ENCODE measurements at regions not wholly inside any gene's neighbourhood (a gene's known extent, or its start where the extent isn't known, plus 50 kb on each side); places are given as distances from the start of the nearest gene placed in this dataset.

DNA sequence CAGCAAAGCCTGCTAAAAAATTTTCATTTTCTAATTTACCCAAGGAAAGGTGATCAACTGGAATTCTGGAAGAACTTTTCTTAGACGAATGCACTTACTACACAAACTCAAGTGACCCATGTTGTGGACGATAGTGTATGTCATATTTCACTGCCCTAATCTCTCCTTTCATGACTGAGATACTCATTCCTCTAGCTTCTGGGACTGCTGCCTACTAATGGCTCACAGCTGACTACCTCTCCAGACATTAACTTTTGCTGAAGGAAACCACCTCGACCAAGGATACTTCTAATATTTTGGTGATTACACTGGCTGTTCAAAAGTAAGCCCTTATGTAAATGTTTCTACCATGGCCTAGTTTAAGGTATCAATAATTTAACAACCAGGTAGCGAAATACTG, 959.9 kb upstream of the GHITM start:
- no peak for DNase-seq (ENCODE audit: low spot score in 2 of 2)
- TF ChIP-seq, protein P1, sequence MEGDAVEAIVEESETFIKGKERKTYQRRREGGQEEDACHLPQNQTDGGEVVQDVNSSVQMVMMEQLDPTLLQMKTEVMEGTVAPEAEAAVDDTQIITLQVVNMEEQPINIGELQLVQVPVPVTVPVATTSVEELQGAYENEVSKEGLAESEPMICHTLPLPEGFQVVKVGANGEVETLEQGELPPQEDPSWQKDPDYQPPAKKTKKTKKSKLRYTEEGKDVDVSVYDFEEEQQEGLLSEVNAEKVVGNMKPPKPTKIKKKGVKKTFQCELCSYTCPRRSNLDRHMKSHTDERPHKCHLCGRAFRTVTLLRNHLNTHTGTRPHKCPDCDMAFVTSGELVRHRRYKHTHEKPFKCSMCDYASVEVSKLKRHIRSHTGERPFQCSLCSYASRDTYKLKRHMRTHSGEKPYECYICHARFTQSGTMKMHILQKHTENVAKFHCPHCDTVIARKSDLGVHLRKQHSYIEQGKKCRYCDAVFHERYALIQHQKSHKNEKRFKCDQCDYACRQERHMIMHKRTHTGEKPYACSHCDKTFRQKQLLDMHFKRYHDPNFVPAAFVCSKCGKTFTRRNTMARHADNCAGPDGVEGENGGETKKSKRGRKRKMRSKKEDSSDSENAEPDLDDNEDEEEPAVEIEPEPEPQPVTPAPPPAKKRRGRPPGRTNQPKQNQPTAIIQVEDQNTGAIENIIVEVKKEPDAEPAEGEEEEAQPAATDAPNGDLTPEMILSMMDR (IDR thresholded peaks at IDR 0.05) = no peak
- Histone ChIP-seq H3K27me3 (no peaks in the 10 kb centered on the region), H3K4me3 (no peak overlapping the region), H3K4me1 (no peaks in the 10 kb centered on the region), H3K36me3 (no peaks in the 10 kb centered on the region), H3K27ac (no peak overlapping the region), H3K9me3 (no peaks in the 10 kb centered on the region)
- intact Hi-C loops (cut with DNase I) = no loop called here

DNA sequence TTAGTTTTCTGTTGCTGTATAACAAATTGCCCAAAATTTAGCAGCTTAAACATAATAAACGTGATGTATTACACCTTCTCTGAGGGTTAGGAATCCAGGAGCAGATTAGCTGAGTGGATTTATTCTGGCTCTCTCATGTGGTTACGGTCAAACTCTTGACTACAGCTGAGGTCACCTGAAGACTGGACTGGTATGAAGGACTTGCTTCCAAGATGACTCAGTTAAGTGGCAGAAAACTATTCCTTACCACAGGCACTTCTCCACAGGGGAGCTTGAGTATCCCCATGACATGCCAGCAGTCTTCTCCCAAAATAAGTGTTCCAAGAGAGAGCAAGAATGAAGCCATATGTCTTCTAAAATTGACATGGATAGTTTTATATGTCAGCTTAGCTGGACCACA, 957.2 kb upstream of the GHITM start:
- no peak overlapping the region for H3K4me3 ChIP-seq
- H3K36me3 ChIP-seq = no peaks in the 10 kb centered on the region
- DNase-seq (ENCODE audit: low spot score in 2 of 2) = no peak
- no peak overlapping the region for H3K27ac ChIP-seq
- intact Hi-C loops (cut with DNase I) = no loop called here
- no peaks in the 10 kb centered on the region for H3K9me3 ChIP-seq
- no peaks in the 10 kb centered on the region for H3K27me3 ChIP-seq
- no peaks in the 10 kb centered on the region for H3K4me1 ChIP-seq
- TF ChIP-seq, protein P1 (IDR thresholded peaks at IDR 0.05) = no peak

DNA sequence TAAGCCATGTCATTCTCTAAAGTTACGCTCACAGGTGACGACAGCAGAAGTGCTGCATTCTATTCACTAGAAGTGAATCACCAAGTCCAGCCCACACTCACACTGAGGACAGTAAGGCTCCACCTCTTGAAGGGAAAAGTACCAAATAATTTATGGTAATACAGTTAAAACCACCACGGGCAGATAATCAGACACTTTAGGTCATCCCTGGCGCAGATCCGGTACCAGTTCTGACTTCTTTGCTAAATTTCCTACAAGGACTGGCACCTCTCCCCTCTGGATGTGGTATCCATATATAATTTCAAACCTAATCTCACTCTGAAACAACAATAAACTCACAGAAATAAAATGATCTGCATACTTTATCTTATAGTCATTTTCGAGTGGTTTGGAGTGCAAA, 954.7 kb upstream of the GHITM start:
- H3K4me3 ChIP-seq = no peak overlapping the region
- no peak for DNase-seq (ENCODE audit: low spot score in 2 of 2)
- H3K4me1 ChIP-seq = no peaks in the 10 kb centered on the region
- H3K9me3 ChIP-seq = no peaks in the 10 kb centered on the region
- H3K36me3 ChIP-seq = no peaks in the 10 kb centered on the region
- TF ChIP-seq, protein P1 (IDR thresholded peaks at IDR 0.05) = no peak
- no peak overlapping the region for H3K27ac ChIP-seq
- intact Hi-C loops (cut with DNase I) = no loop called here
- H3K27me3 ChIP-seq = no peaks in the 10 kb centered on the region

DNA sequence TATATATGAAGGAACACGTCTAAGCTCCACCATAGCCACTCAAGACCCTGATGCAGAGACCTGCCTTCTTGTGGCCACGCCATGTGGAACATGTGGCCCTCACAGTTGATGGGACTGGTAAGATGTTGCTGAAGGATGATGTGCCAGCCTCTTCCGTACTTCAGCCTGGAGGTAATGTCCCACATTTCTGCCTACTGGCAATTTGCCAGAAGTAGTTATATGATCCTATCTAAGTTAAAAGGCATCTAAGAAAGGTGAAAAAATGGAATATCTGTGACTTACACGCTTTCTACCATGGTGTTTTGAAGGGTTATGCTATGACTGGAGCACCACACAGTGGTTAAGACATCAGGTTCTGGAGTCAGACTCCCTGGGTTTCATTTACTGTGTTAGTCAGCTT, 948.7 kb upstream of the GHITM start:
- H3K27me3 ChIP-seq = no peaks in the 10 kb centered on the region
- DNase-seq (ENCODE audit: low spot score in 2 of 2) = no peak
- H3K9me3 ChIP-seq = no peaks in the 10 kb centered on the region
- H3K4me3 ChIP-seq = no peak overlapping the region
- intact Hi-C loops (cut with DNase I) = no loop called here
- no peaks in the 10 kb centered on the region for H3K4me1 ChIP-seq
- TF ChIP-seq, protein P1 (IDR thresholded peaks at IDR 0.05) = no peak
- no peaks in the 10 kb centered on the region for H3K36me3 ChIP-seq
- H3K27ac ChIP-seq = no peak overlapping the region

DNA sequence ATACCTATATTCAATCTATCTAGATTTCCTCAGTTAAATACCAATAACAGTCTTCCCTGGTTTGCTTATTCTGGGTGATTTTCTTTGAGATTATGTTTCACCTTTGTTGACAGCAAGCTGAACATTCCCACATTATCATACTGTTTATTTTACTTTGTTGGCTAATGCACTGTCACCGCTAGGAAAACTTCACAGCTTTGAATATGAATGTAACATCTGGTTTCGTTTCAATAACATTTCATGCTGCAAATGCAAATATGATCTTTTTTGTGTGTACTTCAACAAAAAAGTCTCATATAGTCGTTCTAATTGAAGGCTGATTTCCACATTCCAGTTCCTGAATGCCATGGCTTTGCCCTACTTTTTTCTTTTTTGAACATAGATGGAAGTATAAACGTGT, 946.3 kb upstream of the GHITM start:
- no peaks in the 10 kb centered on the region for H3K36me3 ChIP-seq
- TF ChIP-seq, protein P1 (IDR thresholded peaks at IDR 0.05) = no peak
- no peak overlapping the region for H3K27ac ChIP-seq
- no peak overlapping the region for H3K4me3 ChIP-seq
- H3K27me3 ChIP-seq = no peaks in the 10 kb centered on the region
- no peaks in the 10 kb centered on the region for H3K9me3 ChIP-seq
- intact Hi-C loops (cut with DNase I) = no loop called here
- no peak for DNase-seq (ENCODE audit: low spot score in 2 of 2)
- no peaks in the 10 kb centered on the region for H3K4me1 ChIP-seq

DNA sequence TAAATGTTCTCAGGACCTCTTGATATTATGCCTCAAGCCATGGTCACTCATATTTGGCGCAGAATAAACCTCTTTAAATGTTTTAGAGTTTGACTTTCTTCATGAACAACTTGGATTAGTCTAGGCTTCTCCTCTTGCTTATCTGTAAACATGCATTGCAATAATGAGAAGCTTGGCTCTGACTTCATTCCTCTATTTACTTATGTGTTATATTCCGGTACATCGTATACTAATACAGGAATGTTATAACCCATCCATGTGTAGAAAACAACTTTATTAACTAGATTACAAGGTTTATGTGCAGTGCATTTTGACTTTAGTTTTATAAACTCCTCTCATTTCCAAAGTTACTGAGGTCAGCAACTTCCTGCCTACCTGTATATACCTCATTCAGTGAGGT, 944.3 kb upstream of the GHITM start:
- no peaks in the 10 kb centered on the region for H3K27me3 ChIP-seq
- intact Hi-C loops (cut with DNase I) = no loop called here
- no peaks in the 10 kb centered on the region for H3K36me3 ChIP-seq
- DNase-seq (ENCODE audit: low spot score in 2 of 2) = no peak
- H3K27ac ChIP-seq = no peak overlapping the region
- no peak overlapping the region for H3K4me3 ChIP-seq
- TF ChIP-seq, protein P1 (IDR thresholded peaks at IDR 0.05) = no peak
- no peaks in the 10 kb centered on the region for H3K4me1 ChIP-seq
- H3K9me3 ChIP-seq = no peaks in the 10 kb centered on the region

All from ascending aorta (tissue), 2 donors.